ENCODE measurements at regions not wholly inside any gene's neighbourhood (a gene's known extent, or its start where the extent isn't known, plus 50 kb on each side); places are given as distances from the start of the nearest gene placed in this dataset.

DNA sequence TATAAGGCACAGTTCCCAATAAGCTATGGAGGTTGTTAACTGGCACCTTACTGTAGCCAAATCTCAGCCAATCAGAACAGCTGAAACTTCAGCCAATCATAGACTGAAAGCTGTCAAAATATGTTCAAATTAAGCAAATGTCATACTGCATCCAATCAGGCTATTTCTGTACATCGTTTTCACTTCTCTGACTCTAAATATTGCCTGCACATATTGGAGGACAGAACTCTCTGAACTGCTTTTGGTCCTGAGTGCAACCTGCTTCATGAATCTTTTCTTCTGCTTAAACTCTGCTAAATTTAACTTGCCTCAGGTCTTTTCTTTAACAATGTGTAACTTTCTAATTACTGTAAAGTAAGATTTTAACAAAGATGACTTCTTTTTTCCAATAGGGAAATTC lies 1198.9 kb upstream of the PCDH7 start:
- Histone ChIP-seq H3K4me1 (ENCODE audit: low read depth) (no peaks in the 10 kb centered on the region), H3K36me3 (ENCODE audit: low read depth) (no peaks in the 10 kb centered on the region), H3K9me3 (peaks cover 35% of the 10 kb centered on the region), H3K4me3 (no peak overlapping the region)
- ATAC-seq: no peak
- DNase-seq: no peak
- TF ChIP-seq, protein P1, sequence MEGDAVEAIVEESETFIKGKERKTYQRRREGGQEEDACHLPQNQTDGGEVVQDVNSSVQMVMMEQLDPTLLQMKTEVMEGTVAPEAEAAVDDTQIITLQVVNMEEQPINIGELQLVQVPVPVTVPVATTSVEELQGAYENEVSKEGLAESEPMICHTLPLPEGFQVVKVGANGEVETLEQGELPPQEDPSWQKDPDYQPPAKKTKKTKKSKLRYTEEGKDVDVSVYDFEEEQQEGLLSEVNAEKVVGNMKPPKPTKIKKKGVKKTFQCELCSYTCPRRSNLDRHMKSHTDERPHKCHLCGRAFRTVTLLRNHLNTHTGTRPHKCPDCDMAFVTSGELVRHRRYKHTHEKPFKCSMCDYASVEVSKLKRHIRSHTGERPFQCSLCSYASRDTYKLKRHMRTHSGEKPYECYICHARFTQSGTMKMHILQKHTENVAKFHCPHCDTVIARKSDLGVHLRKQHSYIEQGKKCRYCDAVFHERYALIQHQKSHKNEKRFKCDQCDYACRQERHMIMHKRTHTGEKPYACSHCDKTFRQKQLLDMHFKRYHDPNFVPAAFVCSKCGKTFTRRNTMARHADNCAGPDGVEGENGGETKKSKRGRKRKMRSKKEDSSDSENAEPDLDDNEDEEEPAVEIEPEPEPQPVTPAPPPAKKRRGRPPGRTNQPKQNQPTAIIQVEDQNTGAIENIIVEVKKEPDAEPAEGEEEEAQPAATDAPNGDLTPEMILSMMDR (IDR thresholded peaks at IDR 0.05): no peak
- intact Hi-C loops (cut with DNase I, micrococcal nuclease): no loop called here

DNA sequence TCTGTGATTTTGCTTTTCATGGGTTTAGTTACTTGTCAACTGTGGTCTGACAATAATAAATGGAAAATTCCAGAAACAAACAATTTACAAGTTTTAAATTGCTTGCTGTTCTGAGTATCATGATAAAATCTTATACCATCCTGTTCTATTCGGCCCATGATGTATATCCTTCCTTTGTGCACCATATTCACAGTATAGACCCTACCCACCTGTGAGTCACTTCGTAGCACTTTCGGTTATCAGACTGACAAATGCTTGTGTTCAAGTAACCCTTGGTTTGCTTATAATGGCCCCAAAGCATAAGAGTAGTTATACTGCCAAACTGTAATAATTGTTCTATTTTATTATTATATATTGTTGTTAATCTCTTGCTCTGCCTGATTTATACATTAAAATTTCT lies 1183.4 kb upstream of the PCDH7 start:
- no peaks in the 10 kb centered on the region for H3K4me1 ChIP-seq (ENCODE audit: low read depth)
- no peak for ATAC-seq
- intact Hi-C loops (cut with DNase I, micrococcal nuclease): no loop called here
- no peak overlapping the region for H3K4me3 ChIP-seq
- TF ChIP-seq, protein P1 (IDR thresholded peaks at IDR 0.05): no peak
- no peaks in the 10 kb centered on the region for H3K36me3 ChIP-seq (ENCODE audit: low read depth)
- peaks cover 10% of the 10 kb centered on the region for H3K9me3 ChIP-seq
- no peak for DNase-seq

GRCh38 chr4:29538889-29539646 lies 1181.1 kb upstream of the PCDH7 start:
- no peaks in the 10 kb centered on the region for H3K4me1 ChIP-seq (ENCODE audit: low read depth)
- no peak overlapping the region for H3K4me3 ChIP-seq
- TF ChIP-seq, protein P1 (IDR thresholded peaks at IDR 0.05): no peak
- intact Hi-C loops (cut with DNase I, micrococcal nuclease): no loop called here
- H3K9me3 ChIP-seq: peaks cover 22% of the 10 kb centered on the region
- no peak for DNase-seq
- H3K36me3 ChIP-seq (ENCODE audit: low read depth): no peaks in the 10 kb centered on the region
- ATAC-seq: no peak

DNA sequence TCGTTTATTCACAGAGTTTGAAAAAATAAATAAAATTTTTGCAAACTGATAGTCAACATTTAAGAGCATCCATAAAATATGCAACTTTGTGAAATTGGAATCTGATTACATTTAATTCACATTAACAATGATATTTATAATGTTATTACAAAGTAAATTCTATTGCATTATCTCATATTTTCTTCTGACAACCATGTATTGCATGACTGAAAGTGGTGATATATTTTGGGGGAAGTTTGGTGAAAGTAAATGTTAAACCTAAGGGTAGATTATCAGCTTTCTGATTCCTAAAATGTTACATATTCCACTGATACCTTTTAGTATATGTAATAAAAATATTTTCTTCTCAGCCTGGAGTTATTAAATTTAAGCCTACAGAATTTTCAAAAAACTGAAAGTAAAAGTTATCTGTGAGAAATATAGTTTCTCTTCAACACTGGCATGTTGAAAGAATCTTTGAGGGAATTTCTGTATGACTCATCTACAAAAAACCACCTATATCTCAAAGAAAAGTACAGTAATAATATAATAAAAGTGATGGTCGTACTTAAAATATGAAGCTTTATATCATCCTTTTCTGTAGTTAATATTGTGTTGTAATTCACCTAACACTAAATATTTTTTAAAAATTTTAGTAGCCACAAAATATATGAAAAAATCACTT lies 1179.6 kb upstream of the PCDH7 start:
- Histone ChIP-seq H3K4me1 (ENCODE audit: low read depth) (no peaks in the 10 kb centered on the region), H3K9me3 (peaks cover 24% of the 10 kb centered on the region), H3K36me3 (ENCODE audit: low read depth) (no peaks in the 10 kb centered on the region), H3K4me3 (no peak overlapping the region)
- no peak for ATAC-seq
- TF ChIP-seq, protein P1 (IDR thresholded peaks at IDR 0.05): no peak
- intact Hi-C loops (cut with DNase I, micrococcal nuclease): no loop called here
- no peak for DNase-seq

DNA sequence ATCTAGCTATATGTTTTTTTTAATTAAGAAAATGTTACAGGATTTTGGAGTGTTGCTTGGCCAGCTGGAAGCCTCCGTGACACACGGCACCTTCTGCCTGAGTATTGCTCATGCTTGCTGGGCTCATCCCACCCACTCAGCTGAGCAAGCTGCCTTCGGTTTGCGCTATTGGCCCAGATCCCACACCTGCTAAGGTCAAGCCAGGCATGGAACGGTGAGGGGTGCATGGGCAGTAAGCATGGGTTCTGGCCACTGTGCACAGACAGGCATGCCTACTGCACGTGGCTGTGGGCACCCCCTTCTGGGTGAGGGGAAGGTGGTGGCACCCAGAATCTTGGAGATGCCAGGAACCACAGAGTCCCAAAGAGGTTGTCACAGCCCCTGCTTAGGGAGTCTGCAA lies 1178.4 kb upstream of the PCDH7 start:
- no peaks in the 10 kb centered on the region for H3K4me1 ChIP-seq (ENCODE audit: low read depth)
- ATAC-seq (no peak), DNase-seq (no peak)
- H3K4me3 ChIP-seq: no peak overlapping the region
- H3K36me3 ChIP-seq (ENCODE audit: low read depth): no peaks in the 10 kb centered on the region
- peaks cover 21% of the 10 kb centered on the region for H3K9me3 ChIP-seq
- intact Hi-C loops (cut with DNase I, micrococcal nuclease): no loop called here
- TF ChIP-seq, protein P1 (IDR thresholded peaks at IDR 0.05): no peak
